ENCODE measurements at regions not wholly inside any gene's neighbourhood (a gene's known extent, or its start where the extent isn't known, plus 50 kb on each side); places are given as distances from the start of the nearest gene placed in this dataset.

DNA sequence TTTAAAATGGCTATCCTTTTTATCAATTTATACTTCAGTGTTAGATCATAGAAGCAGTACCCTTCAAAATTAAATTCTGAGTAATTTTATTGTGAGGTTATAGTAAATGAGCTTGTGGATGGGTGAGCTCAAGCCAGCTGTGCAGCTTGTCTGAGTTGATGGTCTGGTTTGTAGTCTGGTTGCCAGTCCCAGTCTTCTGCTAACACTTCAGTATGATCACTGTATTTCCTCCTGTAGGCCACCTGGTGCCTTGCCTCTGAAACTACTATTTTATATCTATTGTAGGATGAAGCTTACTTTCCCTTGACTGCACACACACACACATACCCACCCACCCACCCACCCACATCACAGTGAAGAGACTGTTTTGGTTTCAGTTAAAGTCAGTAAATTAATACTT lies 496.4 kb downstream of the PCNX1 start:
- Histone ChIP-seq H3K4me1 (ENCODE audit: control insufficient read depth in 2 of 3, insufficient read depth in 2 of 3, low read depth in 1 of 3, low read length in 3 of 3) (no peaks in the 10 kb centered on the region), H3K27ac (ENCODE audit: low read depth in 2 of 2, low read length in 2 of 2) (no peak overlapping the region), H3K4me3 (ENCODE audit: low read length in 3 of 3) (no peak overlapping the region), H3K9ac (ENCODE audit: low read length in 3 of 3) (no peak overlapping the region), H3K27me3 (ENCODE audit: control insufficient read depth, insufficient read depth, low read length) (no peaks in the 10 kb centered on the region), H3K9me3 (ENCODE audit: control insufficient read depth in 2 of 3, insufficient read depth in 1 of 3, low read length in 3 of 3) (no peaks in the 10 kb centered on the region), H3K36me3 (ENCODE audit: control insufficient read depth in 2 of 3, insufficient read depth in 3 of 3, low read length in 3 of 3) (no peaks in the 10 kb centered on the region)
- intact Hi-C loops (cut with DNase I), result no loop called here
- TF ChIP-seq, protein P1, sequence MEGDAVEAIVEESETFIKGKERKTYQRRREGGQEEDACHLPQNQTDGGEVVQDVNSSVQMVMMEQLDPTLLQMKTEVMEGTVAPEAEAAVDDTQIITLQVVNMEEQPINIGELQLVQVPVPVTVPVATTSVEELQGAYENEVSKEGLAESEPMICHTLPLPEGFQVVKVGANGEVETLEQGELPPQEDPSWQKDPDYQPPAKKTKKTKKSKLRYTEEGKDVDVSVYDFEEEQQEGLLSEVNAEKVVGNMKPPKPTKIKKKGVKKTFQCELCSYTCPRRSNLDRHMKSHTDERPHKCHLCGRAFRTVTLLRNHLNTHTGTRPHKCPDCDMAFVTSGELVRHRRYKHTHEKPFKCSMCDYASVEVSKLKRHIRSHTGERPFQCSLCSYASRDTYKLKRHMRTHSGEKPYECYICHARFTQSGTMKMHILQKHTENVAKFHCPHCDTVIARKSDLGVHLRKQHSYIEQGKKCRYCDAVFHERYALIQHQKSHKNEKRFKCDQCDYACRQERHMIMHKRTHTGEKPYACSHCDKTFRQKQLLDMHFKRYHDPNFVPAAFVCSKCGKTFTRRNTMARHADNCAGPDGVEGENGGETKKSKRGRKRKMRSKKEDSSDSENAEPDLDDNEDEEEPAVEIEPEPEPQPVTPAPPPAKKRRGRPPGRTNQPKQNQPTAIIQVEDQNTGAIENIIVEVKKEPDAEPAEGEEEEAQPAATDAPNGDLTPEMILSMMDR (IDR thresholded peaks at IDR 0.05; ENCODE audit: borderline replicate concordance, extremely low read depth, insufficient read depth), result peak; percentile 10
- no peak for DNase-seq
- FAIRE-seq, result no peak

DNA sequence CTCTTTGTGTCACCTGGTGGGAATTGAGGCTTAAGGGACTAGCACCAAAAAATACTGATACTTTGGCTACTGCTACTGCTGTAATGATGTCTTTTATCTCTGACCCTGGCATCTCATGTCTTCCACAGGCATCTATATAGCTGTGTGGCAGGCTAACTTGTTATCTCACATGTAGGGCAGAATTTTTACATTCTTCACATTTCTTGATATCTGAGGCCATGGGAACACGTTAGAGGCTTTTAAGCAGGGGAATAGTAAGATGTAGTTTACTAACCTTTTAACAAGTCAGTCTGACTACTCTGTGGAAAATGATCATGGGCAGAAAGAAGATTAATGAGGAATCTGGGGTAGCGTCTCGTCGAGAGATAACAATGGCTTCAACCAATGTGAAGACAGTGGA lies 498.4 kb downstream of the PCNX1 start:
- Histone ChIP-seq H3K4me1 (ENCODE audit: control insufficient read depth in 2 of 3, insufficient read depth in 2 of 3, low read depth in 1 of 3, low read length in 3 of 3) (no peaks in the 10 kb centered on the region), H3K9me3 (ENCODE audit: control insufficient read depth in 2 of 3, insufficient read depth in 1 of 3, low read length in 3 of 3) (no peaks in the 10 kb centered on the region), H3K36me3 (ENCODE audit: control insufficient read depth in 2 of 3, insufficient read depth in 3 of 3, low read length in 3 of 3) (no peaks in the 10 kb centered on the region), H3K4me3 (ENCODE audit: low read length in 3 of 3) (no peak overlapping the region), H3K9ac (ENCODE audit: low read length in 3 of 3) (no peak overlapping the region), H3K27me3 (ENCODE audit: control insufficient read depth, insufficient read depth, low read length) (no peaks in the 10 kb centered on the region), H3K27ac (ENCODE audit: low read depth in 2 of 2, low read length in 2 of 2) (no peak overlapping the region)
- DNase-seq, result no peak
- FAIRE-seq, result no peak
- intact Hi-C loops (cut with DNase I), result no loop called here
- TF ChIP-seq, protein P1 (IDR thresholded peaks at IDR 0.05; ENCODE audit: borderline replicate concordance, extremely low read depth, insufficient read depth), result no peak

DNA sequence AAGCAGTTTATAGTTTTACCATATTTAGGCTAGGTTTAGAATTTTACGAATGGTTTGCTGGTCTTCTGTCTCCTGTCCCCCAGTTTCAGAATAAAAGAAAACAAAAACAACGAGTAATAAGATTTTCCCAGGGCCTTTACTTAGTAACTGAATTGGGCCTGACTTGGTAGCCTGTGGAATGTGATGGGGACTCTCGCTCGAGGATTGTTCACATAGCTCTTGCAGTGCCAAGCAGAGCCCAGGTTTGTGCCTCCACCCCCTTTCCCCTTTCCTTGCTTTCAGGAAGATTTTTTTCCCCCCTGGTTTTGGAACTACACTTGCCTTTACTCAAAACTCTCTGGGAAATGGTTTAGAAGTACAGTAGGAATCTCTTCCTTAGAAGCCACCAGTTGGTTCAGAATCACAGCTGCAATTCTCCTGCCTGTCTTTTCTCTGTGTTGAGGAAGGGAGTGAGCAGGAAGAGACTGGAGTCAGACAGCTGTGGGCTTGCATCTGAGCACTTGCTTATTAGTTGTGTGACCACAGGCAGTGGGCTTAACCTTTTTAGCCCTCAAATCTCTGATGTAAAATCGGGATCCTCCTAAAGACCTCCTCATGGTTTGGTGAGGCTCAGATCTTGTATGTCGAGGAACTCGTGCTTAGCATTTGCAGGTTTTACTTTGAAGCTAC lies 501.2 kb downstream of the PCNX1 start:
- TF ChIP-seq, protein P1 (IDR thresholded peaks at IDR 0.05; ENCODE audit: borderline replicate concordance, extremely low read depth, insufficient read depth), result no peak
- FAIRE-seq (no peak), DNase-seq (peak in 1 of 5 donors; percentile 46)
- H3K4me3 ChIP-seq (ENCODE audit: low read length in 3 of 3), result no peak overlapping the region
- no peaks in the 10 kb centered on the region for H3K9me3 ChIP-seq (ENCODE audit: control insufficient read depth in 2 of 3, insufficient read depth in 1 of 3, low read length in 3 of 3)
- H3K4me1 ChIP-seq (ENCODE audit: control insufficient read depth in 2 of 3, insufficient read depth in 2 of 3, low read depth in 1 of 3, low read length in 3 of 3), result no peaks in the 10 kb centered on the region
- intact Hi-C loops (cut with DNase I), result no loop called here
- H3K36me3 ChIP-seq (ENCODE audit: control insufficient read depth in 2 of 3, insufficient read depth in 3 of 3, low read length in 3 of 3), result no peaks in the 10 kb centered on the region
- no peak overlapping the region for H3K27ac ChIP-seq (ENCODE audit: low read depth in 2 of 2, low read length in 2 of 2)
- H3K9ac ChIP-seq (ENCODE audit: low read length in 3 of 3), result no peak overlapping the region
- no peaks in the 10 kb centered on the region for H3K27me3 ChIP-seq (ENCODE audit: control insufficient read depth, insufficient read depth, low read length)

All from kidney (tissue), 13 donors.